CD1c-positive myeloid dendritic cell (primary cell): ENCODE measurements at regions not wholly inside any gene's neighbourhood (a gene's known extent, or its start where the extent isn't known, plus 50 kb on each side); places are given as distances from the start of the nearest gene placed in this dataset.
"Not testable (repeated sequence)": the region's sequence is repeated elsewhere in the genome, so short reads cannot be mapped to it uniquely, and the experiment has no call there.

Experiments
- DNase-seq: peaks from one replicate; pipeline ENCODE4 v3.0.0-alpha.2; 2016; ENCODE audit errors: extremely low spot score

- not testable (repeated sequence) for DNase-seq
These were observed 1227.4 kb downstream of the TMEM121 start for GRCh38 chr14:106753751-106754150.

GRCh38 chr14:106757444-106757843 lies 1231.1 kb downstream of the TMEM121 start:
- not testable (repeated sequence) for DNase-seq

- DNase-seq: not testable (repeated sequence)
These were observed 1235.8 kb downstream of the TMEM121 start for GRCh38 chr14:106761886-106762816.

- DNase-seq: not testable (repeated sequence)
These were observed 1238.6 kb downstream of the TMEM121 start for GRCh38 chr14:106764968-106765369.

GRCh38 chr14:106766145-106766544 lies 1239.8 kb downstream of the TMEM121 start:
- no peak for DNase-seq

- DNase-seq: not testable (repeated sequence)
These were observed 1240.3 kb downstream of the TMEM121 start for GRCh38 chr14:106766551-106767277.

GRCh38 chr14:106768230-106768629 lies 1241.8 kb downstream of the TMEM121 start:
- DNase-seq: not testable (repeated sequence)

GRCh38 chr14:106768972-106769700 lies 1242.8 kb downstream of the TMEM121 start:
- DNase-seq: not testable (repeated sequence)

- not testable (repeated sequence) for DNase-seq
These were observed 1243.8 kb downstream of the TMEM121 start for GRCh38 chr14:106770158-106770672.

- DNase-seq: peak; percentile 33
These were observed 1248.6 kb downstream of the TMEM121 start for GRCh38 chr14:106774889-106775480.

GRCh38 chr14:106776395-106776983 lies 1250.1 kb downstream of the TMEM121 start:
- no peak for DNase-seq

- peak; percentile 30 for DNase-seq
These were observed 1252.6 kb downstream of the TMEM121 start for GRCh38 chr14:106778986-106779385.

- DNase-seq: no peak
These were observed 1260.3 kb downstream of the TMEM121 start for GRCh38 chr14:106786697-106787096.

GRCh38 chr14:106787626-106788025 lies 1261.2 kb downstream of the TMEM121 start:
- DNase-seq: no peak

GRCh38 chr14:106788534-106788933 lies 1262.2 kb downstream of the TMEM121 start:
- no peak for DNase-seq

GRCh38 chr14:106789318-106789717 lies 1262.9 kb downstream of the TMEM121 start:
- no peak for DNase-seq

GRCh38 chr14:106790189-106791036 lies 1264.0 kb downstream of the TMEM121 start:
- peak; percentile 68 for DNase-seq

GRCh38 chr14:106792543-106792942 lies 1266.2 kb downstream of the TMEM121 start:
- no peak for DNase-seq

GRCh38 chr14:106798166-106798565 lies 1271.8 kb downstream of the TMEM121 start:
- DNase-seq: not testable (repeated sequence)
